ENCODE measurements at regions not wholly inside any gene's neighbourhood (a gene's known extent, or its start where the extent isn't known, plus 50 kb on each side); places are given as distances from the start of the nearest gene placed in this dataset.

DNA sequence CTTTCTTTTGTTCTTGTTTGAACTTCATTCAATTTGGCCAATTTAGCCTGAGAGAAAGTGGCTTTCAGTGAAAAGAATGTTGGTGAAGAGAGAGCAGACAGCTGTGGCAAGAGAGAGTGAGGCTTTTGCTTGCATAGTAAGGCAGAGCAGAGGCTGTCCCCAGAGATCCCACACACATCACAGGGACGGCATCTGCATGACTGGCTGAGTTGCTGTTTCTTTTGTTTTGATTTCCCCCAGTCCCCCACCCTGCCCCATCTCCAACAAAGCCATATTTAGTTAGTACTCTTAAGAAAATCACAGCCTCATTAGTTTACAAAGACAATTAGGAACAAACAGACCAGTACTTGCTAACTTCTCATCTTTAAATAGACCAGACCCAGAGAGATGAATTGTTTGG, 363.9 kb upstream of the SEMA6A start:
- TF ChIP-seq, protein P1, sequence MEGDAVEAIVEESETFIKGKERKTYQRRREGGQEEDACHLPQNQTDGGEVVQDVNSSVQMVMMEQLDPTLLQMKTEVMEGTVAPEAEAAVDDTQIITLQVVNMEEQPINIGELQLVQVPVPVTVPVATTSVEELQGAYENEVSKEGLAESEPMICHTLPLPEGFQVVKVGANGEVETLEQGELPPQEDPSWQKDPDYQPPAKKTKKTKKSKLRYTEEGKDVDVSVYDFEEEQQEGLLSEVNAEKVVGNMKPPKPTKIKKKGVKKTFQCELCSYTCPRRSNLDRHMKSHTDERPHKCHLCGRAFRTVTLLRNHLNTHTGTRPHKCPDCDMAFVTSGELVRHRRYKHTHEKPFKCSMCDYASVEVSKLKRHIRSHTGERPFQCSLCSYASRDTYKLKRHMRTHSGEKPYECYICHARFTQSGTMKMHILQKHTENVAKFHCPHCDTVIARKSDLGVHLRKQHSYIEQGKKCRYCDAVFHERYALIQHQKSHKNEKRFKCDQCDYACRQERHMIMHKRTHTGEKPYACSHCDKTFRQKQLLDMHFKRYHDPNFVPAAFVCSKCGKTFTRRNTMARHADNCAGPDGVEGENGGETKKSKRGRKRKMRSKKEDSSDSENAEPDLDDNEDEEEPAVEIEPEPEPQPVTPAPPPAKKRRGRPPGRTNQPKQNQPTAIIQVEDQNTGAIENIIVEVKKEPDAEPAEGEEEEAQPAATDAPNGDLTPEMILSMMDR (conservative IDR thresholded peaks at IDR 0.05), result no peak
- TF ChIP-seq EZH2 (IDR thresholded peaks at IDR 0.05; ENCODE audit: low read depth), result no peak
